ENCODE measurements at regions not wholly inside any gene's neighbourhood (a gene's known extent, or its start where the extent isn't known, plus 50 kb on each side); places are given as distances from the start of the nearest gene placed in this dataset.

- no peak for TF ChIP-seq JUND (IDR thresholded peaks at IDR 0.05; ENCODE audit: low read depth)
- in situ Hi-C loops (cut with HindIII; ENCODE audit: low pct_unique_long_range_greater_than_20kb, low sequenced_read_pairs), result no loop called here
- no peak for DNase-seq (ENCODE audit: low read depth in 1 of 2, low spot score in 1 of 2)
Measured at GRCh38 chr4:149949381-149949780, 128.9 kb upstream of the DCLK2 start.

GRCh38 chr4:149951152-149951900 lies 126.9 kb upstream of the DCLK2 start:
- in situ Hi-C loops (cut with HindIII; ENCODE audit: low pct_unique_long_range_greater_than_20kb, low sequenced_read_pairs), result no loop called here
- no peak for TF ChIP-seq JUND (IDR thresholded peaks at IDR 0.05; ENCODE audit: low read depth)
- no peak for DNase-seq (ENCODE audit: low read depth in 1 of 2, low spot score in 1 of 2)

GRCh38 chr4:149952101-149952500 lies 126.1 kb upstream of the DCLK2 start:
- in situ Hi-C loops (cut with HindIII; ENCODE audit: low pct_unique_long_range_greater_than_20kb, low sequenced_read_pairs), result no loop called here
- no peak for TF ChIP-seq JUND (IDR thresholded peaks at IDR 0.05; ENCODE audit: low read depth)
- DNase-seq (ENCODE audit: low read depth in 1 of 2, low spot score in 1 of 2), result no peak

- in situ Hi-C loops (cut with HindIII; ENCODE audit: low pct_unique_long_range_greater_than_20kb, low sequenced_read_pairs), result no loop called here
- TF ChIP-seq JUND (IDR thresholded peaks at IDR 0.05; ENCODE audit: low read depth), result no peak
- no peak for DNase-seq (ENCODE audit: low read depth in 1 of 2, low spot score in 1 of 2)
Measured at GRCh38 chr4:149952716-149953115, 125.5 kb upstream of the DCLK2 start.

GRCh38 chr4:149955780-149956390 lies 122.4 kb upstream of the DCLK2 start:
- in situ Hi-C loops (cut with HindIII; ENCODE audit: low pct_unique_long_range_greater_than_20kb, low sequenced_read_pairs), result no loop called here
- TF ChIP-seq JUND (IDR thresholded peaks at IDR 0.05; ENCODE audit: low read depth), result no peak
- DNase-seq (ENCODE audit: low read depth in 1 of 2, low spot score in 1 of 2), result no peak

- in situ Hi-C loops (cut with HindIII; ENCODE audit: low pct_unique_long_range_greater_than_20kb, low sequenced_read_pairs), result no loop called here
- DNase-seq (ENCODE audit: low read depth in 1 of 2, low spot score in 1 of 2), result no peak
- no peak for TF ChIP-seq JUND (IDR thresholded peaks at IDR 0.05; ENCODE audit: low read depth)
Measured at GRCh38 chr4:149956678-149957077, 121.6 kb upstream of the DCLK2 start.

- in situ Hi-C loops (cut with HindIII; ENCODE audit: low pct_unique_long_range_greater_than_20kb, low sequenced_read_pairs), result no loop called here
- DNase-seq (ENCODE audit: low read depth in 1 of 2, low spot score in 1 of 2), result no peak
- no peak for TF ChIP-seq JUND (IDR thresholded peaks at IDR 0.05; ENCODE audit: low read depth)
Measured at GRCh38 chr4:149961876-149962597, 116.2 kb upstream of the DCLK2 start.

GRCh38 chr4:149964001-149964796 lies 114.0 kb upstream of the DCLK2 start:
- no peak for DNase-seq (ENCODE audit: low read depth in 1 of 2, low spot score in 1 of 2)
- no peak for TF ChIP-seq JUND (IDR thresholded peaks at IDR 0.05; ENCODE audit: low read depth)
- in situ Hi-C loops (cut with HindIII; ENCODE audit: low pct_unique_long_range_greater_than_20kb, low sequenced_read_pairs), result no loop called here

GRCh38 chr4:149965206-149965605 lies 113.0 kb upstream of the DCLK2 start:
- in situ Hi-C loops (cut with HindIII; ENCODE audit: low pct_unique_long_range_greater_than_20kb, low sequenced_read_pairs), result no loop called here
- no peak for DNase-seq (ENCODE audit: low read depth in 1 of 2, low spot score in 1 of 2)
- no peak for TF ChIP-seq JUND (IDR thresholded peaks at IDR 0.05; ENCODE audit: low read depth)

GRCh38 chr4:149972407-149972806 lies 105.8 kb upstream of the DCLK2 start:
- in situ Hi-C loops (cut with HindIII; ENCODE audit: low pct_unique_long_range_greater_than_20kb, low sequenced_read_pairs), result no loop called here
- no peak for TF ChIP-seq JUND (IDR thresholded peaks at IDR 0.05; ENCODE audit: low read depth)
- DNase-seq (ENCODE audit: low read depth in 1 of 2, low spot score in 1 of 2), result no peak

GRCh38 chr4:149973181-149973580 lies 105.1 kb upstream of the DCLK2 start:
- in situ Hi-C loops (cut with HindIII; ENCODE audit: low pct_unique_long_range_greater_than_20kb, low sequenced_read_pairs), result no loop called here
- TF ChIP-seq JUND (IDR thresholded peaks at IDR 0.05; ENCODE audit: low read depth), result no peak
- DNase-seq (ENCODE audit: low read depth in 1 of 2, low spot score in 1 of 2), result no peak

GRCh38 chr4:149975172-149975571 lies 103.1 kb upstream of the DCLK2 start:
- TF ChIP-seq JUND (IDR thresholded peaks at IDR 0.05; ENCODE audit: low read depth), result no peak
- in situ Hi-C loops (cut with HindIII; ENCODE audit: low pct_unique_long_range_greater_than_20kb, low sequenced_read_pairs), result no loop called here
- no peak for DNase-seq (ENCODE audit: low read depth in 1 of 2, low spot score in 1 of 2)
